CD4-positive, alpha-beta T cell treated with Interleukin-2 at 100 ng/mL for 4 hours (primary cell): ENCODE measurements at regions not wholly inside any gene's neighbourhood (a gene's known extent, or its start where the extent isn't known, plus 50 kb on each side); places are given as distances from the start of the nearest gene placed in this dataset.

Experiments used
- DNase-seq: peaks from one replicate; pipeline ENCODE4 v3.0.0-alpha.2; 2020; ENCODE audit warnings: low spot score

DNA sequence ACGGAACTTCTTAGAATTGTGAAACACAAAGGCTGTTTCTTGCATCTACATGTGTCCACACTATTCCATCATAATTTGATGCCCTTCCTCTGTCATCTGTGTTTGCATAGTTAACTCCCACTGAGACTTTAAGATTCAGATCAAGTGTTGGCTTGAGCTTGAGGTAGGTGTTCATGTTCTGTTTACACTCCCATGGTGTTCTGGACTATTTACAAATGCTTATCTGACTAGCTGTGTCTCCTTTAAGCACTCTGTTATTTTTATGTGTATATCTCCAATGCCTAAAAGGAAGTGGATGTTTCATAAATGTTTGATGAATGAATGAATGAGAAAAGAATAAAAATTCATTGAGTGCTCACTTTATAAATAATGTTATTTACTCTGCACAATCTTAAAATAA lies 622.7 kb downstream of the RAB28 start:
- DNase-seq: no peak

DNA sequence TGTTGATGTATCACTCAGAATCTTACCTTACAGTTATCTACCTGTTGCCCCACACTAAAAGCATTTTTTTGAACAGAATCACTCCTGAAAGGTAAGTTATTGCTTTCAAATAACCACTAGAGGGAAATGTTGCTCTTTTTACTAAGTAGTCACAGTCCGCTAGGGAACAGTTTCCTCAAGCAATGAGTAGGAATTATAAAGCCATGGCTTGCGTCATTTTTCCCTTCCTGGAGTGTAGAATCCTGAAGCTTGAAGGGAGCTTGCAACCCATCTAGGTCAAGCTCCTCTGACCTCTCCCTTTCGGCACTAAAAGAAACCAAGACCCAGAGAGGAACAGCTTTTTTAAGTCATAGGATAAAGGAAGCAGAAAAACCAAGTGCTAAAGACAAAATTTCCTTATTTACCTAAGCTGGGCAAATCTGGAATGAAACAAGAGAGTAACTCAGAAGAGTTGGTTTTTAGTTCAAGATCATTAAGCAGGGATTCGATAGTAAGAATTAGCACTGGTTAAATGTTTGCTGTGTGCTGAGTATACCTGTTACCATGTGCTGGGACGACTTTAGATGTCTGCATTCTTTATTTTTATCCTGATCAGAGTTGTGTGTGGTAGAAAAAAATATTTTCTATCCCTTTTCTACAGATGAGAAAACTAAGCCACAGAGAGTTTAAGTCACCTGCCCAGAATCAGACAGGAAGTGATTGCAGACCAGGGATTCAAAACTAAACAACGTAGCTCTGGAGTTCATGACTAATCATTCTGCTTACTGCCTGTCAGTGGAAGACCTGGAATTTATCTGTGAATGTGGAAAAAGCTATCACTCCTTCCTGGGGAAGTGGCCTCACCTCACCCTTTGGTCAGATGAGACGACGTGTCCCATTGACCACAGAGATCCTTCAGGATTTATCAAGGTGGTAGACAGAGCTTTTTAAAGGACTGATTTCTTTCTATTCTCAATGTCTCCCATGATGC lies 631.5 kb downstream of the RAB28 start:
- DNase-seq: no peak

DNA sequence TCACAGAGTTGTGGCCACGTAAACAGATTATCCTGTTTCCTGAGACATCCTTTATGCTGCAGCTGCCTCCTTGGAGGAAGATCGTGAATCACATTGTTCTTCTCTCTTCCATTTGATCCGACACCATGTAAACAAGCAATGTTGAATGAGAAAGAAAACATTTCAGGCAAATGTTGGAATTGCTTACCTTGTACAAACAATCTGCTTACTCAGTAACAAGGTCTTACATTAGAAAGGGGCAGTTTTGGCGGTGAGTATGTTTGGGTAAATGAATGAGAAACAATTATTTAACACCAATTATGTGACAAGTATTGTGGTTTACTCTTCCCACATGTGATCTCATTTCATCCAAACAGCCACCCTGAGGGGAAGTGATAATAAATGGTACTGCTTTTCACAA lies 637.8 kb downstream of the RAB28 start:
- DNase-seq: no peak

DNA sequence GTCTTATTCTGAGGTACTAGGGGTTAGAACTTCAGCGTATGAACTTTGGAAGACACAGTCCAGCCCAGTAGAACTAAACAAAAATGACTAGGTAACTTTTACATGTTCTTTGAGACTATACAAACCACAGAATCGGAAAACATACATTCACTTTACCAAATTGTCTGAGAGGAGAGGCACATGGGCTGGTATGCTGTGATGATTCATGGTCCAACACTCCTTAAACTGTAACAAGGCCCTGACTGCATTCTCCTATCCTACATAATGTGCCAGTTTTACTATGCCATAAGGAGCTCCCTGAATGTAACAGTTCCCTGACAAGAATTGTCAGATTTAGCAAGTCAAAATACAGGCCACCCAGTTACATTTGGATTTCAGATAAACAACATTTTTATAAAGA lies 640.0 kb downstream of the RAB28 start:
- no peak for DNase-seq

DNA sequence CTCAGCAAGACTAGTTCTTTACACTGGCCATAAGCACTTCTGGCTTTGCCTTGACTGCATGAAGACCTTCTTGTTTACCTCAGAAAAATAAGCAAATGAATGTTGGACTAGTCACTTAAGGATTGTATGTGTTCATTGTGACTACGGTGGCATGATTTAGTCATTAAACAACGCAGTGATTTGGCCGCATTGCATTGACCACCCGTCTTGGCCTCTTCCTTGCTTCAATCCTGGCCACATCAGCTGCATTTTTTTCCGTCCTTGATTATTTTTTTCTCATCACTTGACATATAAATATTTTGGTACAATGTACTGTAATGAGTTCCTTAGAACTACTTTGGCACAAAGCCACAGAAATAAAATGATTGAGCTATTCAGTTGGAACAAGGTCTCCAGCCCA lies 656.2 kb downstream of the RAB28 start:
- DNase-seq: no peak

DNA sequence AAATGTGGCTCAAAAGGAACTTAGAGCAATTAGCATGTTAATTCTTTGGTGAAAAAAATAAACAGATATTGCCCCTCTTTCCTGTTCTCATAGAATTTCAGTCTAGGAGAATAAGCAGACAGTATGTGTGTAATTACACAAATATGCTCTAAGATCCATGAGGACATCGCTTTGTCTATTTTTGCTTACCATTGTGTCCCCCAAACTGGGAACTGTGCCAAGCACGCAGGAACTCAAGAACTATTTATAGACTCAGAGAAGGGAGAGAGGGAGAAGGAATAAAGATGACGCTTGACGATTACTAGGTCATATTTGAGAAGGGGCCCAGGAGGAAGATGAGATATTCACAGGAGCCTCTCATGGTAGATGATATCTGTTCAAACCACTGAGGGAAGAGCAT lies 692.6 kb downstream of the RAB28 start:
- no peak for DNase-seq

DNA sequence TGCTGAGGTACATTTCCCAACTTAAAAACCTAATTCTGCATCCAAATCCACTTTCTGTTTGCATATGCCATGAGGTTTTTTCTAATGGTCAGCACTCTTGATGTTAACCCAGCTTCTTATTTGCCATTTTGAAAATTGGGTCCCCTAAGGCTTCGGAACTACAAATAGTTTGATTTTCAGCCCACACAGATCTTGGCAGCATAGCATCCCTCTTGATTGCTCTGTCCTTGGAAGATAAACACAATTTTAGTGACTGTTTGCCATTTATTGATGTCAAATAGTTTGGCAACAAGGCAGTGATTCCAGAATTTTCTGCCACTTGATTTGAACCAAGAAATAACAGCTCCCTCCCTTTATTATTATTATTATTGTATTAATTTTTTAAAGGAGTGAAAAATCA lies 696.9 kb downstream of the RAB28 start:
- no peak for DNase-seq

DNA sequence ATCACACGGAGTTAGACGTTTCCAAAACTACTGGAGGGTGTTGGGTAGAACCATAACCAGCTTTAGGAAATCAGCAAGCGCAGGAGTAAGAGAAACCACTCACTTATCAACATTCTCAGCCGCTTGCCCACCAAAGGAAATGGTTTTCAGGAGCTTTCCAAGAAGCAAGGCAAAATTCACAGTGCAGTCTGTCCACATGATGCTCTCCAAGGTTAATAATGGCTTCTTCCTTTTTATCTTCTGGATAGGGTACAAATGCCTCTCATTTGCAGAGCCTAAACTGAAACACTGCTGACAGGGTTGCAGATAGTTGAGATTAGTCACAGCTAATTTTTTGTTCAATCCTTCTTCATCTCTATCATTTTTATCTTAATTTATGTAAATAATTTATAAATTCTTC lies 705.4 kb downstream of the RAB28 start:
- DNase-seq: no peak

DNA sequence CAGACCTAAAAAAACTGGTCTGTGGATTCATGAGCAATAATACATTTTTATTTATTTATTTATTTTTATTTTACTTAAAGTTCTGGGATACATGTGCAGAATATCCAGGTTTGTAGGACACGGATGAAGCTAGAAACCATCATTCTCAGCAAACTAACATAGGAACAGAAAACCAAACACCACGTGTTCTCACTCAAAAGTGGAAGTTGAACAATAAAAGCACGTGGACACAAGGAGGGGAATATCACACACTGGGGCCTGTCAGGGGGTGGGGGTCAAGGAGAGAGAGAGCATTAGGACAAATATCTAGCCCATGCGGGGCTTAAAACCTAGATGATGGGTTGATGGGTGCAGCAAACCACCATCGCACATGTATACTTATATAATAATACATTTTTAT lies 705.9 kb downstream of the RAB28 start:
- DNase-seq: no peak

DNA sequence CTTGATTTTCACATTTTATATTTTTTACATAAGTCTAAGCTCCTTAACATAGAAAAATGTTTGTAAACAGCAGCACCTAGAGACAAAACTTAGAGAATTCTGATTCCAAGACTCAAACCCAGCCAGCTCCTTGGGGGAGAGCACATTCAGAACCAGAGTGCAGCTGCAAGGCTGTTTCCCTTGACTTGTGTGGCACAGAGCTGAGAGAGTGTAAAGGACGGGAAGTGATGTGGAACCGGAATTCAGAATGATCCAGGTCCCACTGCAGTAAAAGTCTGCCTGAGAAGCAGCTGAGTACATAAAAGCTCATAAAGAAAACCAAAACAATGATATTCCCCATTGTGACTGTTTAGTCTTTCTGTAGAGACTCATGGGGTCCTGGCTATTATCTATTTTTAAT lies 713.8 kb downstream of the RAB28 start:
- DNase-seq: no peak

DNA sequence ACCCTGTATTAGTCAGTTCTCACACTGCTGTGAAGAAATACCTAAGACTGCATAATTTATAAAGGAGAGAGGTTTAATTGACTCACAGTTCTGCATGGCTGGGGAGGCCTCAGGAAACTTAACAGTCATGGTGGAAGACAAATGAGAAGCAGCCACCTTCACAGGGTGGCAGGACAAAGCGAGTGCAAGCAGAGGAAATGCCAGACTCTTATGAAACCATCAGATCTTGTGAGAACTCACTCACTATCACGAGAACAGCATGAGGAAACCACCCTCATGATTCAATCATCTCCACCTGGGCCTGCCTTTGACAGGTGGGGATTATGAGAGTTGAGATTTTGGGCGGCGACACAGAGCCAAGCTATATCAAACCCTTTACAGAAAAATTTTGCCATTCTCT lies 722.4 kb downstream of the RAB28 start:
- DNase-seq: no peak

DNA sequence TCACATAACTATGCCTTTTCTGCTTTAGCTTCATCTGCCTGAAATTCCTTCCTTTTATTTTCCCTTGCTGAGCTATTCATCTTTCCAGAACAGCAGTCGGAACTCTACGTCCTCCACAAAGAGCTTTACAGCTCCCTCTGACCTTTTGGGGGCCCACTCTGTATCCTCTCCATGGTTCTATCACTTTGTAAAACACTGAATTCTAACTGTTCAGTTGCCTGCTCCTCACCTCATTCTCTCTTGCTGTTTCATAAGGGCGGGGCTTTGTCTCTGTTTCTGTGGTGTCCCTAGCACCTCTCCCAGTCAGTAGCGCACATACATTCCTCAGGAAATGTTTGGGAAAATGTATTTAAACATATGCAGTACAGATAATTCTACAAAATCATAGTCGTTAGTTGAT lies 737.0 kb downstream of the RAB28 start:
- DNase-seq: no peak

DNA sequence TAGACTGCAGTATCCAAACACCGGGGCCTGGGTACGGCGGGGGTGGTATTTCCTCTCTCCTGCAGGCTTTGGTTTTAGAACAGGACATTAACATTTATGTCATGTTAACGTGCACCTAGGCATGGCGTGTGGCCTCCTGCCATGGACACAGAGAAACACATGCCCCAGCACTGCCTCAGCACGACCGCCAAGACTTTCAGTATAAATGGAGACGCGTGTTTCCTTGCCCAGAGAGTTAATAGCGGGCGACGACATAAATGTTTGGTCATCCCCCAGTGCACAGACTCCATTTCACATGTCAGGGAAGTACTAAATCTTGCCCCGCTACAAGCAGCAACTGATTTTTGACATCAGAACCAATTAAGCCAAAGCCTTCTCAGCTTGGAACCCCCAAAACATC lies 737.9 kb downstream of the RAB28 start:
- DNase-seq: no peak

DNA sequence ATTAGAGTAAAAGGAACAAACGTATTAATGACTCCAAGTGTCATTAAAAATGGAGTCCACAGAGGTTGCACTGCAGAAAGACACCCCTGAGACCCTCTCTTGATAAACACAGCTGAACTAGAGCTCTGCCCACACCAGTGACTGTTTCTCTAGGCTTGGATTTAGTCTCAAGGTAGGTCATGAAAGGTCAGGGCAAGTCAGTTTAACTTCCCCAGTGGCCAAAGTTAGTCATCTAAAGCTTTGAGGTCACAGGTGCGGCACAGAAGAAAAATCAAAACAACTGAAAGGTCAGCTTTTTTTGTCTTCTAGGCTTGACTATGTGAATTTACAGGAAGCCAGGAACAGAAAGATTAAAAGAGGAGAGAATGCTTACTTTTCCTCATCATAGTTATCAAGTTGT lies 749.6 kb downstream of the RAB28 start:
- DNase-seq: no peak

DNA sequence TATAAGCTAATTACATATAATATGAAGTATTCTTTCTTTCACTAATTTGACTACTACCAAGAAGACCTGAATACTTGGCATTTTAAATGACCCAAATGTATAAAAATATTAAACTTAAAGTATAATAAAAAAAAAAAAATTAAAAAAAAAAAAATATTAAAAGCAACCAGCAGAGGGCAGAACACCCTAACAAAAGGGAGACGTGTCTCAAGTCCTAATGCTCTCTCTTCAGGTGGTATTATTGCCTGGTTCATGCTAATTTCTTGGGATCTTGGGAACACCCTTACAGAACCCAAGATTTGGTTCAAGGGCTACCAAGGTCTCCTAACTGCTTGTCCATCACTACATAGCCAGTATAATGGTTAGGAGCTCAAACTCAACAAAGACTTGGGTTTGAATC lies 754.8 kb downstream of the RAB28 start:
- DNase-seq: no peak

DNA sequence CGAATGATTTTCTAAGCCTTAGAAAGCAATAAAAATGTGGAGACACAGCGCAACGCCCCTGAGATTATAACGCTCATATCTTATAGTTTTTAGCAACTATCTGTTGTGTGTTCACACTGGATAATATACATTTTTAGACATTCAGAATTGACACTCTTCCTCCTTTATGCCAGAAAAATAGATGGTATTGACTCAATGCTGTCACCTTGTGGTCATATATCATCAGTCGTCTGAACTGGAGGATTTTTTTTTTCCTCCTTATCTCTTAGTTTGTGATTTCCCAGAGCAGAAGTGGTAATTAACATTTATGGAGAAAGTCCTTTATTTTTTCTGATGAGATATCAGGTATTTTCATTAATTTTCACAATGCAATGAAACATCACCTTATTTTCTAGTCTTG lies 759.6 kb downstream of the RAB28 start:
- DNase-seq: no peak

DNA sequence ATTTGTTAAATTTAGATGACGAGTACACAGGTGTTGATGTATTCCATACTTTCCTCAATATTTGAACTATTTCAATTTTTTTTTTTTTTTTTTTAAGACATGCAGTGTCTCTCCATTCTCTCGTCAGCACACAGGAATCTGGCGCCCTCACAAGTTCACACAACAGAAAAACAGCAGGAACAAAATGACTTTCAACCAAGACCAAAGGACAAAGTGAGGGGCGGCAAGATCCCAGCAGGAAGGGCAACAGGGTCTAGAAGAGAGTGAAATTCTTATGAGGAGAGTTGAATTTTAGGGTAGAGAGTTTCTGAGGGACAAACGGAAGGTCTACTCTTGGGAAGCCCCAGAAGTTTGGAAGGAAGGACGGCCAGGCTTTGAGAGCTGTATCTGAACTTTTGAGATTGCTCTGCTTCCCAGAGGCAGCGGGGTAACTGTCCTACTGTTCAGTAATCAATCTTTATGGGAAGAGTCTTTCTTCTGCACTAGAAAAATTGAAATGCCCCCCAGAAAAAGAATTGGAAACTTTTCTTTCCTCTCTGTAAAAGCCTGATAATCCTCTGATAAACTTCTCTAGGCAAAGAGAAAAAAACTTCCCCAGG lies 760.2 kb downstream of the RAB28 start:
- no peak for DNase-seq

DNA sequence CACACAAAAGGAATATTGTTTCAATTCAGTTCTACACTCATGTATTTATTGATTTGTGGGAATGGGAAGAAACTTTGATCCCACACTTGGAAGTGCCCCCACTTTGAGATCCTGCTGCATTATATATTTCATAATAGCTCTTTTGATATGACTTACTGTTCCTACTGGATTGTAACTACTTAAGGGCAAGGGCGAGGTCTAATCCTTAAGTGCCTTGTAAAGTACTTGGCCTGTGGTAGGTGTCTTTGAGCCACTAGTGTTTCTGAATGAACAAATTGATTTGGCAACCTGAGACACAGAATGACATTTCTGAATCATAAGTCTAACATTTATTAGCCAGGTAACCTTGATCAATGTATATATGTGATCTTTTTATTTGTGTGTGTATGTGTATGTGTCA lies 767.2 kb downstream of the RAB28 start:
- no peak for DNase-seq

DNA sequence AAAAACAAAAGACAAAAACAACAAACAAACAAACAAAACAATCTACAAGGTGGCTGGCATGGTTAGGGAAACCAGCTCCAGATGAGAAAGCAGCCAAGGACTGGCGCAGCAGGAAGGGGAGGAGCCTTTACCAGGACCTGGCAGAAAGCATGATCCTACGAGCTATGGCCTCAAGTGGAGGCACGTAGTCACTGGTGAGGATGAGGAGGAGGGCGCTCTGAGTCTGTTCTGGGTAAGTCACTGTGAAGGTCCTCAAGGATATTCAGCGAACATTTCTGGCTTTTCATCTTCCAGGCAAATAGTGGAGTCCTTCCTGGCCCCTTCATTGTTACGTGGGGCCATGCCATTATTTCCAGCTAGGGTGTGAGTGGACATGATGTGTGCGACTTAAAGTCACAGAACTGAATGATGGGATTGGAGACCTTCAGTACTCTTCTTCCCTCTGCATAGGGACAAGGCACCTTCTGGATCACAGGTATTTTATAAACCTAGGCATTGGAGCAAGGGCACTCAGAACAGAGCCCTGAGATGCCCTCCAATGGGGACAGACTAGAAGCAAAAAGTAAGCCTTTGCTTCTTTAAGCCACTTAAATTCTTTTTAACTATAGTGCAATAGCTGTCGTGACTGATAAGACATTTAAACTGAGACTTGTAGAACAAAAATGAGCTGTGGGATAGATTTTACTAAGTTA lies 771.3 kb downstream of the RAB28 start:
- DNase-seq: no peak

DNA sequence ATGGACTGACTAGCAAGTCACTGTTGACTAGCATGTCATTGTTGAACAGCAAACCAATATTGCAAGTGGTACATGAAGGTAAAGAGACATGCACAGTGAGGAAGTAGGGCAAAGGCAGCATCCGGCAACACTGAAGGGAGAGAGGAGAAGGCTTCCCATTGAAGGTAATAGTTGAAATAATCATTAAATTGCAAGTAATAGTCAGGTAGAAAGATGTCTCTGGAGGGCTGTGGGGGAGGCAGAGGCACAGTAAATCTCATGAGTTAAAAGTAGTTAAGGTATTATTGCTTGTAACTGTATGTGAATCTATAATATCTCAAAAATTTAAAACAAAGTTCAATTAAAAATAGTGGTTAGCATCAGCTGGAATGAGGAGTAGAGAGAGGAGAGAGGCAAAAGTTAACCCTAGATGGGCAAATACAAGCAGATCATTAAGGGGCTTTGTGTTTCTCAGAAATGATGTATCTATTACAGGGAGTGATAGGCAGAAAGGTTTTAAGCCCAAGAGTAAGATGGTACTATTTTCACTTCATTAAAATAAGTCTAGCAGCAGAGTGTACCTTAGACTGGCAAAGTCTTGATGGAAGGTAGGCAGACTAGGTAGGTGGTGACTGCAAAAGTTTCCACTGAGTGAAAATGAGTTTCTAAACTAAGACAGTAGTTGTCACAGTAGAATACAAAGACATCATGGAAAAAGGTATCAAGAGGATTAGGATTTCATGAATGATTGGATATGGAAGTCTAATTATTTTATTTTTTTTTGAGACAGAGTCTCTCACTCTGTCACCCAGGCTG lies 776.6 kb downstream of the RAB28 start:
- DNase-seq: no peak

DNA sequence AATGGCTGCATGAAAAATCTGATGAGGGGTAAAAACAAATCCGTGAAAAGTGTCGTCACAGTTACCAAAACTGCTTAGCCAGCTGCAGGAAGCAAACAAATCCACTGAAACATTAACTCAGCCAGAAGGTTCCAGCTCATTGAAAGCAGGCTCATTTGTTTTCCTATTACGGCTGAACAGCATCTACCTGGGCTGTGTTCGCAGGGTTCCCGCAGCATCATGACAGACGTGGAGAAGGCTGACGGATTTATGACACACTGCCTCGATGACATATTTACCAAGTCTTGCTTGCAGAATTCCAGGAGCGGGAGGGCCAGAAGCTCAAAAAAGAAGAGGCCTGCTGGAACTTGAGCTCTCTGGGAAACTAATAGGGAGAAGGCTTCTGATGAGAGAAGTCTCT lies 781.1 kb downstream of the RAB28 start:
- DNase-seq: no peak

DNA sequence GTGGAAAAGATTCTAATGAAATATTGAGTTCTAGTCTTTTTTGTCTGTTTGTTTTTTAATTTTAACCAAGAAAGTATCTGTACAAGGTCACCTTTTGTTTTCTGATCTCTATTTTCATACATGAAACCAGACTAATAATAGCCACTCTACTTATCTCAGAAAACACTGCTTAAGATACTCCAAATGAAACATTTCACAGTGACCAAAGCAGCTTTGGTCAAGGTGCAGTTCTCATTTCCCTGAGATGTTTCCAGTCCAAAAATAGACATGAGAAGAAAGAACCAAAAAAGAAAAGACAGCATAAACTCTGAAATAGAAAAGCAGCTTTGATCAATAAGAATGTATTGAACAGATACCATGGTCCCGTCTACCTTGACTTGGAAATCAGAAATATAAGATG lies 782.8 kb downstream of the RAB28 start:
- DNase-seq: no peak
